Heart right ventricle (tissue), 16 donors: ENCODE measurements at regions not wholly inside any gene's neighbourhood (a gene's known extent, or its start where the extent isn't known, plus 50 kb on each side); places are given as distances from the start of the nearest gene placed in this dataset.

Source experiments
- ATAC-seq, 8 donors: fragments of 200-7000 bp; cut with Tn5 transposase; one replicate each; pipeline ENCODE4 v1.9.1; 2020; ENCODE audit warnings: mild to moderate bottlenecking in 8 of 8, moderate library complexity in 8 of 8, moderate number of reproducible peaks in 1 of 8
- DNase-seq, 2 donors: peaks; one replicate each; pipeline ENCODE4 v3.0.0-alpha.2; 2020
- H3K27ac ChIP-seq, 10 donors: fragments of 200-600 bp; sonication (generic) in 2 of 10; one replicate each; pipeline versions ENCODE4 v1.5.0 to v1.8.0; 2020 to 2022; ENCODE audit warnings: mild to moderate bottlenecking in 3 of 10
- H3K27me3 ChIP-seq, 7 donors: fragments of 200-600 bp; one replicate each; pipeline ENCODE4 v1.8.0; 2021 to 2022; ENCODE audit warnings: mild to moderate bottlenecking in 2 of 7
- H3K36me3 ChIP-seq, 9 donors: fragments of 200-600 bp; sonication (generic) in 1 of 9; one replicate each; pipeline versions ENCODE4 v1.5.0 to v1.8.0; 2020 to 2022; ENCODE audit warnings: mild to moderate bottlenecking in 2 of 9
- H3K4me1 ChIP-seq, 9 donors: fragments of 200-600 bp; sonication (generic) in 1 of 9; one replicate each; pipeline versions ENCODE4 v1.5.0 to v1.8.0; 2020 to 2022; ENCODE audit warnings: mild to moderate bottlenecking in 4 of 9
- H3K4me3 ChIP-seq, 10 donors: fragments of 200-600 bp; sonication (generic) in 2 of 10; one replicate each; pipeline versions ENCODE4 v1.5.0 to v1.8.0; 2020 to 2022; ENCODE audit warnings: mild to moderate bottlenecking in 7 of 10, moderate library complexity in 2 of 10
- H3K9me3 ChIP-seq, 11 donors: fragments of 200-600 bp in 10 of 11; sonication (generic) in 2 of 11; one replicate each; pipeline versions ENCODE4 v1.5.0 to v1.8.0; 2013 to 2022; ENCODE audit warnings: mild to moderate bottlenecking in 2 of 11, control low read depth in 1 of 11, moderate library complexity in 1 of 11
- CTCF ChIP-seq, 9 donors: fragments of 200-600 bp; sonication (generic) in 2 of 9; IDR thresholded peaks; one replicate each; pipeline versions ENCODE4 v1.5.0 to v1.8.0; 2021 to 2022; ENCODE audit warnings: antibody characterized with exemption in 9 of 9, mild to moderate bottlenecking in 5 of 9, moderate library complexity in 1 of 9
- WGBS, 2 donors: extraction: QIAGEN DNeasy Blood & Tissue Kit; methylation state at CpG; one replicate each; pipeline ENCODE4 v1.1.7; 2013; ENCODE audit warnings: inconsistent platforms in 1 of 2; 5-methylcytosine and 5-hydroxymethylcytosine counted together
- intact Hi-C, 10 donors: fragments of 100-400 bp; cut with DNase I; formaldehyde crosslinking; loops; one replicate each; pipeline versions ENCODE4 v1.11.1 to v1.14.2; 2022
- donor health status: Arrhythmogenic right ventricular cardiomyopathy.
- donor health status: ischemic (EF 13 %, LVEDD 7.1; RV severe dilation, severe dysfunction).
- donor health status: healthy with polysubstance abuse.
- donor health status: DM: no; HTN: yes; CAD: no.
- donor health status: DM: no; HTN: no; CAD: no.
- donor health status: ischemic (EF 25% LVEDD 6.9; RV normal size, moderate dysfunction).
- donor health status: ischemic (EF 25% LVEDD 5.7; RV mildly dilated, moderate dysfunction).
- donor health status: healthy.
- donor health status: DM: yes; HTN: yes; CAD: no.
- donor health status: Ischemic cardiomyopathy.
- donor health status: ischemic (EF 35%, LVEDD 5.7; RV mildly dilated, moderate dysfunction).
- donor health status: nonischemic (EF 11% LVEDD 7.7; RV severe dilation, severe dysfunction).
- donor health status: DM: yes; HTN: yes; CAD: no.
- donor health status: PGD.
- donor health status: ischemic (EF 29% LVEDD 5.4; RV normal size, mild dysfunction).
- donor health status: nonischemic (EF 23%, LVEDD 6.1; RV moderate dilation, normal function).

GRCh38 chr4:134999169-134999568, 797.6 kb upstream of the PABPC4L start:
- H3K4me1 ChIP-seq: no peaks in the 10 kb centered on the region
- no peak for TF ChIP-seq CTCF (IDR thresholded peaks at IDR 0.05)
- no peak overlapping the region for H3K4me3 ChIP-seq
- no peak overlapping the region for H3K27ac ChIP-seq
- H3K27me3 ChIP-seq: no peaks in the 10 kb centered on the region
- H3K9me3 ChIP-seq: peaks cover 0 to 2% (median 0%) of the 10 kb centered on the region in 11 donors
- intact Hi-C loops: no loop called here
- no peak for DNase-seq
- 67 to 76% methylated on average over 2 of the region's 2 CpGs for WGBS, 2 donors
- no peaks in the 10 kb centered on the region for H3K36me3 ChIP-seq
- ATAC-seq: no peak

GRCh38 chr4:134961963-134962362, 760.4 kb upstream of the PABPC4L start:
- Histone ChIP-seq H3K27ac (no peak overlapping the region), H3K4me1 (no peaks in the 10 kb centered on the region), H3K27me3 (no peaks in the 10 kb centered on the region), H3K9me3 (peaks cover 0 to 4% (median 0%) of the 10 kb centered on the region in 11 donors), H3K36me3 (no peaks in the 10 kb centered on the region), H3K4me3 (no peak overlapping the region)
- 57 to 58% methylated on average over 3 of the region's 3 CpGs for WGBS, 2 donors
- ATAC-seq: no peak
- intact Hi-C loops: no loop called here
- DNase-seq: no peak
- TF ChIP-seq CTCF (IDR thresholded peaks at IDR 0.05): no peak

GRCh38 chr4:134958862-134959261, 757.3 kb upstream of the PABPC4L start:
- H3K27me3 ChIP-seq: no peaks in the 10 kb centered on the region
- peaks cover 0 to 3% (median 0%) of the 10 kb centered on the region in 11 donors for H3K9me3 ChIP-seq
- no peak overlapping the region for H3K27ac ChIP-seq
- ATAC-seq: no peak
- no peaks in the 10 kb centered on the region for H3K36me3 ChIP-seq
- 71 to 82% methylated on average over 1 of the region's 1 CpG for WGBS, 2 donors
- no peaks in the 10 kb centered on the region for H3K4me1 ChIP-seq
- no peak for DNase-seq
- no peak for TF ChIP-seq CTCF (IDR thresholded peaks at IDR 0.05)
- intact Hi-C loops: no loop called here
- no peak overlapping the region for H3K4me3 ChIP-seq

- no peaks in the 10 kb centered on the region for H3K27me3 ChIP-seq
- no peak overlapping the region for H3K27ac ChIP-seq
- H3K4me1 ChIP-seq: no peaks in the 10 kb centered on the region
- no peak for DNase-seq
- intact Hi-C loops: no loop called here
- no peak for TF ChIP-seq CTCF (IDR thresholded peaks at IDR 0.05)
- H3K36me3 ChIP-seq: no peaks in the 10 kb centered on the region
- H3K4me3 ChIP-seq: no peak overlapping the region
- ATAC-seq: no peak
- peaks cover 0 to 10% (median 0%) of the 10 kb centered on the region in 11 donors for H3K9me3 ChIP-seq
- WGBS, 2 donors: 70 to 85% methylated on average over 1 of the region's 1 CpG
These were observed 753.5 kb upstream of the PABPC4L start for GRCh38 chr4:134955059-134955458.
